CD8-positive, alpha-beta memory T cell (primary cell): ENCODE measurements at regions not wholly inside any gene's neighbourhood (a gene's known extent, or its start where the extent isn't known, plus 50 kb on each side); places are given as distances from the start of the nearest gene placed in this dataset.

Experiments used
- CTCF ChIA-PET: fragments of 350-600 bp; sonication (Branson Sonifier 250); formaldehyde crosslinking; loops from one replicate; lab custom pipeline; 2021; ENCODE audit warnings: antibody characterized with exemption; lab: Charles Lee
- POLR2A ChIA-PET: fragments of 350-600 bp; sonication (Branson Sonifier 250); formaldehyde crosslinking; loops from one replicate; lab custom pipeline; 2021; ENCODE audit warnings: antibody characterized with exemption; lab: Charles Lee
- DNase-seq, 5 donors: peaks; one replicate each; pipeline versions ENCODE4 v3.0.0 to v3.0.0-alpha.2; 2020 to 2022; ENCODE audit warnings: mixed read lengths in 1 of 5
- H3K27ac ChIP-seq: one replicate; pipeline ENCODE4 v1.7.0; 2013; ENCODE audit warnings: low read depth, mild to moderate bottlenecking, low read length, moderate library complexity
- H3K27me3 ChIP-seq: 2 replicates; pipeline ENCODE4 v1.7.0; 2013; ENCODE audit warnings: low read length, mild to moderate bottlenecking; ENCODE audit not compliant: insufficient read depth, poor library complexity, severe bottlenecking
- H3K36me3 ChIP-seq: 2 replicates; pipeline ENCODE4 v1.7.0; 2013; ENCODE audit warnings: mild to moderate bottlenecking, low read length, moderate library complexity; ENCODE audit not compliant: insufficient read depth
- H3K4me1 ChIP-seq: 2 replicates; pipeline ENCODE4 v1.7.0; 2013; ENCODE audit warnings: mild to moderate bottlenecking, low read length, moderate library complexity; ENCODE audit not compliant: insufficient read depth
- H3K4me3 ChIP-seq: 2 replicates; pipeline ENCODE4 v1.7.0; 2013; ENCODE audit warnings: mild to moderate bottlenecking, low read length
- H3K9me3 ChIP-seq: 2 replicates; pipeline ENCODE4 v1.7.0; 2013; ENCODE audit warnings: mild to moderate bottlenecking, low read length
- H3K27ac Mint-ChIP-seq, 8 donors: one replicate each; pipeline ENCODE4 v1.8.0; 2020 to 2021; ENCODE audit warnings: mixed read lengths in 8 of 8, mild to moderate bottlenecking in 6 of 8, inconsistent platforms in 3 of 8, moderate library complexity in 3 of 8
- H3K27me3 Mint-ChIP-seq, 2 donors: one replicate each; pipeline ENCODE4 v1.8.0; 2020 to 2021; ENCODE audit warnings: mixed read lengths in 2 of 2, mild to moderate bottlenecking in 1 of 2, moderate library complexity in 1 of 2
- H3K36me3 Mint-ChIP-seq, 3 donors: one replicate each; pipeline ENCODE4 v1.8.0; 2020 to 2021; ENCODE audit warnings: mixed read lengths in 3 of 3, inconsistent platforms in 1 of 3, mild to moderate bottlenecking in 1 of 3
- H3K4me1 Mint-ChIP-seq, 3 donors: one replicate each; pipeline ENCODE4 v1.8.0; 2020 to 2021; ENCODE audit warnings: mixed read lengths in 3 of 3, inconsistent platforms in 1 of 3, mild to moderate bottlenecking in 1 of 3
- H3K4me3 Mint-ChIP-seq, 7 donors: one replicate each; pipeline ENCODE4 v1.8.0; 2020 to 2021; ENCODE audit warnings: mixed read lengths in 7 of 7, mild to moderate bottlenecking in 6 of 7, moderate library complexity in 4 of 7, inconsistent platforms in 2 of 7
- H3K9me3 Mint-ChIP-seq, 5 donors: one replicate each; pipeline ENCODE4 v1.8.0; 2020 to 2022; ENCODE audit warnings: mixed read lengths in 5 of 5, mild to moderate bottlenecking in 3 of 5, moderate library complexity in 2 of 5, inconsistent platforms in 1 of 5

- DNase-seq, result no peak
- Mint-ChIP-seq H3K27ac (no peak overlapping the region), H3K9me3 (no peaks in the 10 kb centered on the region), H3K4me3 (no peak overlapping the region), H3K4me1 (no peaks in the 10 kb centered on the region), H3K36me3 (no peaks in the 10 kb centered on the region), H3K27me3 (peaks cover 4 to 25% of the 10 kb centered on the region in 2 donors)
- ChIA-PET CTCF (no interaction called here), POLR2A (no interaction called here)
- H3K27ac ChIP-seq, result no peak overlapping the region
- H3K27me3 ChIP-seq, result no peaks in the 10 kb centered on the region
- H3K36me3 ChIP-seq, result no peaks in the 10 kb centered on the region
- no peaks in the 10 kb centered on the region for H3K9me3 ChIP-seq
- H3K4me1 ChIP-seq, result no peaks in the 10 kb centered on the region
- no peak overlapping the region for H3K4me3 ChIP-seq
Measured at GRCh38 chr7:24503506-24503905, 69.7 kb upstream of the PALS2 start.

GRCh38 chr7:24504040-24504439, 69.2 kb upstream of the PALS2 start:
- Mint-ChIP-seq H3K27ac (no peak overlapping the region), H3K4me3 (no peak overlapping the region), H3K27me3 (peaks cover 4 to 19% of the 10 kb centered on the region in 2 donors), H3K4me1 (no peaks in the 10 kb centered on the region), H3K9me3 (no peaks in the 10 kb centered on the region), H3K36me3 (no peaks in the 10 kb centered on the region)
- no peak for DNase-seq
- Histone ChIP-seq H3K4me3 (no peak overlapping the region), H3K36me3 (no peaks in the 10 kb centered on the region), H3K4me1 (no peaks in the 10 kb centered on the region), H3K27me3 (no peaks in the 10 kb centered on the region), H3K27ac (no peak overlapping the region), H3K9me3 (no peaks in the 10 kb centered on the region)
- POLR2A ChIA-PET, result no interaction called here
- CTCF ChIA-PET, result interaction anchor here (0.7 kb wide), 1 partner anchor 836 kb away, joined by 3 read pairs; no protein-coding TSS in a partner anchor

- H3K4me1 Mint-ChIP-seq, result no peaks in the 10 kb centered on the region
- Histone ChIP-seq H3K27me3 (no peaks in the 10 kb centered on the region), H3K4me3 (no peak overlapping the region), H3K27ac (no peak overlapping the region), H3K9me3 (no peaks in the 10 kb centered on the region), H3K4me1 (no peaks in the 10 kb centered on the region), H3K36me3 (no peaks in the 10 kb centered on the region)
- peaks cover 4 to 13% of the 10 kb centered on the region in 2 donors for H3K27me3 Mint-ChIP-seq
- H3K36me3 Mint-ChIP-seq, result no peaks in the 10 kb centered on the region
- no peaks in the 10 kb centered on the region for H3K9me3 Mint-ChIP-seq
- POLR2A ChIA-PET, result no interaction called here
- no peak overlapping the region for H3K27ac Mint-ChIP-seq
- no peak overlapping the region for H3K4me3 Mint-ChIP-seq
- no peak for DNase-seq
- CTCF ChIA-PET, result no interaction called here
Measured at GRCh38 chr7:24504836-24505235, 68.4 kb upstream of the PALS2 start.

- CTCF ChIA-PET, result no interaction called here
- H3K4me1 Mint-ChIP-seq, result no peaks in the 10 kb centered on the region
- DNase-seq, result no peak
Measured at GRCh38 chr7:24505968-24506367, 67.3 kb upstream of the PALS2 start.

GRCh38 chr7:24508316-24508715, 64.9 kb upstream of the PALS2 start:
- Histone ChIP-seq H3K36me3 (no peaks in the 10 kb centered on the region), H3K4me1 (no peaks in the 10 kb centered on the region), H3K4me3 (no peak overlapping the region), H3K27ac (no peak overlapping the region), H3K9me3 (no peaks in the 10 kb centered on the region), H3K27me3 (no peaks in the 10 kb centered on the region)
- no peak for DNase-seq
- Mint-ChIP-seq H3K9me3 (no peaks in the 10 kb centered on the region), H3K36me3 (no peaks in the 10 kb centered on the region), H3K4me3 (no peak overlapping the region), H3K27ac (no peak overlapping the region), H3K4me1 (no peaks in the 10 kb centered on the region), H3K27me3 (peaks cover 7% of the 10 kb centered on the region in 2 donors)
- CTCF ChIA-PET, result no interaction called here
- POLR2A ChIA-PET, result no interaction called here

More at GRCh38 chr7:24505968-24506367, 67.3 kb upstream of the PALS2 start:
- no peaks in the 10 kb centered on the region for H3K4me1 ChIP-seq
- H3K4me3 Mint-ChIP-seq, result no peak overlapping the region
- no peaks in the 10 kb centered on the region for H3K27me3 ChIP-seq
- no peaks in the 10 kb centered on the region for H3K9me3 ChIP-seq
- POLR2A ChIA-PET, result no interaction called here
- no peaks in the 10 kb centered on the region for H3K9me3 Mint-ChIP-seq
- no peak overlapping the region for H3K4me3 ChIP-seq
- no peaks in the 10 kb centered on the region for H3K36me3 ChIP-seq
- peak overlapping the region in 1 of 8 donors; percentile 26 for H3K27ac Mint-ChIP-seq
- no peak overlapping the region for H3K27ac ChIP-seq
- H3K27me3 Mint-ChIP-seq, result peaks cover 4 to 10% of the 10 kb centered on the region in 2 donors
- no peaks in the 10 kb centered on the region for H3K36me3 Mint-ChIP-seq

- Histone ChIP-seq H3K27ac (no peak overlapping the region), H3K36me3 (no peaks in the 10 kb centered on the region), H3K4me1 (no peaks in the 10 kb centered on the region), H3K27me3 (no peaks in the 10 kb centered on the region), H3K4me3 (no peak overlapping the region), H3K9me3 (no peaks in the 10 kb centered on the region)
- Mint-ChIP-seq H3K27ac (no peak overlapping the region), H3K36me3 (no peaks in the 10 kb centered on the region), H3K4me3 (no peak overlapping the region), H3K9me3 (no peaks in the 10 kb centered on the region), H3K27me3 (peaks cover 7 to 21% of the 10 kb centered on the region in 2 donors), H3K4me1 (no peaks in the 10 kb centered on the region)
- ChIA-PET POLR2A (no interaction called here), CTCF (no interaction called here)
- no peak for DNase-seq
Measured at GRCh38 chr7:24510759-24511158, 62.5 kb upstream of the PALS2 start.

GRCh38 chr7:24517166-24517565, 56.1 kb upstream of the PALS2 start:
- CTCF ChIA-PET, result no interaction called here
- Mint-ChIP-seq H3K4me1 (no peaks in the 10 kb centered on the region), H3K9me3 (no peaks in the 10 kb centered on the region)

GRCh38 chr7:24521917-24522623, 51.2 kb upstream of the PALS2 start:
- ChIA-PET CTCF (no interaction called here), POLR2A (no interaction called here)
- H3K36me3 ChIP-seq, result no peaks in the 10 kb centered on the region
- no peak overlapping the region for H3K27ac ChIP-seq
- no peak overlapping the region for H3K4me3 ChIP-seq
- DNase-seq, result no peak
- H3K27ac Mint-ChIP-seq, result no peak overlapping the region
- H3K36me3 Mint-ChIP-seq, result no peaks in the 10 kb centered on the region
- no peak overlapping the region for H3K4me3 Mint-ChIP-seq
- H3K27me3 ChIP-seq, result no peaks in the 10 kb centered on the region
- H3K9me3 Mint-ChIP-seq, result no peaks in the 10 kb centered on the region
- H3K9me3 ChIP-seq, result no peaks in the 10 kb centered on the region
- H3K4me1 ChIP-seq, result no peaks in the 10 kb centered on the region
- peaks cover 7 to 53% of the 10 kb centered on the region in 2 donors for H3K27me3 Mint-ChIP-seq
- no peaks in the 10 kb centered on the region for H3K4me1 Mint-ChIP-seq

More at GRCh38 chr7:24517166-24517565, 56.1 kb upstream of the PALS2 start:
- Histone ChIP-seq H3K4me1 (no peaks in the 10 kb centered on the region), H3K9me3 (no peaks in the 10 kb centered on the region), H3K27me3 (no peaks in the 10 kb centered on the region), H3K36me3 (no peaks in the 10 kb centered on the region), H3K27ac (no peak overlapping the region), H3K4me3 (no peak overlapping the region)
- Mint-ChIP-seq H3K27me3 (peaks cover 7 to 57% of the 10 kb centered on the region in 2 donors), H3K4me3 (no peak overlapping the region), H3K36me3 (no peaks in the 10 kb centered on the region), H3K27ac (no peak overlapping the region)
- POLR2A ChIA-PET, result no interaction called here
- no peak for DNase-seq
